Lung (tissue), 11 donors: ENCODE measurements at regions not wholly inside any gene's neighbourhood (a gene's known extent, or its start where the extent isn't known, plus 50 kb on each side); places are given as distances from the start of the nearest gene placed in this dataset.

ENCODE experiments used
- ATAC-seq: fragments of 200-7000 bp; cut with Tn5 transposase; one replicate; pipeline ENCODE4 v1.9.1; 2020; ENCODE audit warnings: moderate number of reproducible peaks; ENCODE audit not compliant: insufficient read depth, low FRiP score
- DNase-seq, 3 donors: peaks; one replicate each; pipeline ENCODE4 v3.0.0-alpha.2; 2013 to 2017
- H3K27ac ChIP-seq, 2 donors: one replicate each; pipeline ENCODE4 v1.5.1; 2013; ENCODE audit warnings: mild to moderate bottlenecking in 2 of 2, moderate library complexity in 2 of 2, control low read depth in 1 of 2, inconsistent platforms in 1 of 2, low read depth in 1 of 2, low read length in 1 of 2
- H3K27me3 ChIP-seq, 3 donors: one replicate each; pipeline ENCODE4 v1.5.1; 2013; ENCODE audit warnings: low read length in 2 of 3; ENCODE audit not compliant: control insufficient read depth in 3 of 3, insufficient read depth in 3 of 3
- H3K36me3 ChIP-seq, 4 donors: one replicate each; pipeline ENCODE4 v1.5.1; 2013; ENCODE audit warnings: low read length in 4 of 4, mild to moderate bottlenecking in 1 of 4, moderate library complexity in 1 of 4; ENCODE audit not compliant: control insufficient read depth in 4 of 4, insufficient read depth in 4 of 4
- H3K4me1 ChIP-seq, 5 donors: one replicate each; pipeline ENCODE4 v1.5.1; 2013; ENCODE audit warnings: low read length in 5 of 5, mild to moderate bottlenecking in 2 of 5, moderate library complexity in 1 of 5; ENCODE audit not compliant: control insufficient read depth in 5 of 5, insufficient read depth in 5 of 5
- H3K4me3 ChIP-seq: one replicate; pipeline ENCODE4 v1.5.1; 2013; ENCODE audit warnings: mild to moderate bottlenecking, control low read depth, moderate library complexity
- H3K9ac ChIP-seq, 2 donors: one replicate each; pipeline ENCODE4 v1.5.1; 2013; ENCODE audit warnings: low read length in 2 of 2, control low read depth in 1 of 2; ENCODE audit not compliant: insufficient read depth in 1 of 2
- H3K9me3 ChIP-seq, 4 donors: one replicate each; pipeline ENCODE4 v1.5.1; 2013; ENCODE audit warnings: low read length in 3 of 4, mild to moderate bottlenecking in 1 of 4, moderate library complexity in 1 of 4; ENCODE audit not compliant: control insufficient read depth in 4 of 4, insufficient read depth in 3 of 4
- WGBS, 2 donors: extraction: QIAGEN DNeasy Blood & Tissue Kit; methylation state at CpG; one replicate each; pipeline ENCODE4 v1.1.7; 2013; 5-methylcytosine and 5-hydroxymethylcytosine counted together
- TF ChIP-seq, protein P1 (sequence below): IDR thresholded peaks from 2 replicates; pipeline ENCODE4 v1.5.1; 2012; ENCODE audit warnings: mild to moderate bottlenecking; ENCODE audit errors: control extremely low read depth, extremely low read depth
- donor health status: control.
- donor health status: control.
- donor health status: Bipolar disorder and iron deficiency.
- donor health status: healthy.
- donor health status: DM: yes; HTN: yes; CAD: no.

DNA sequence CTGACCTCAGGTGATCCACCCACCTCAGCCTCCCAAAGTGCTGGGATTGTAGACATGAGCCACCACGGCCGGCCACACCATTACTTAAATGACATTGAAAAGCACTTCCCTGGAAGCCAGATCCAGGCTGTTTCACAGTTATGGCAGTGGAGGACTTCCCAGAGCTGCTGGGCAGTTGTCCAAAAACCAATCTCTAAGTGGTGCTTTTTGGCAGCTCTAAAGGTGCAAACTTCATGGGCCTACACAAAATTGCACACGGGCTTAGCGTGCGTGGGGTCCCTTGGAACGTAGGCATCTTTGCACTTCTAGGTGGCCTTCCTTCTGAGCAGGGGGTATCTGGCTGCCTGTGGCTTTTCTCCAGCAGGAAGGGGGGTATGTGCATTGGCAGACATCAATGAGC, 172.3 kb downstream of the SHOX start:
- DNase-seq, result no peak
- Histone ChIP-seq H3K4me1 (no peaks in the 10 kb centered on the region), H3K9me3 (peaks cover 0 to 12% (median 2%) of the 10 kb centered on the region in 4 donors), H3K27ac (no peak overlapping the region), H3K4me3 (no peak overlapping the region), H3K27me3 (no peaks in the 10 kb centered on the region), H3K9ac (no peak overlapping the region), H3K36me3 (no peaks in the 10 kb centered on the region)
- no peak for ATAC-seq
- 67 to 92% methylated on average over 6 of the region's 6 CpGs for WGBS, 2 donors
- TF ChIP-seq, protein P1, sequence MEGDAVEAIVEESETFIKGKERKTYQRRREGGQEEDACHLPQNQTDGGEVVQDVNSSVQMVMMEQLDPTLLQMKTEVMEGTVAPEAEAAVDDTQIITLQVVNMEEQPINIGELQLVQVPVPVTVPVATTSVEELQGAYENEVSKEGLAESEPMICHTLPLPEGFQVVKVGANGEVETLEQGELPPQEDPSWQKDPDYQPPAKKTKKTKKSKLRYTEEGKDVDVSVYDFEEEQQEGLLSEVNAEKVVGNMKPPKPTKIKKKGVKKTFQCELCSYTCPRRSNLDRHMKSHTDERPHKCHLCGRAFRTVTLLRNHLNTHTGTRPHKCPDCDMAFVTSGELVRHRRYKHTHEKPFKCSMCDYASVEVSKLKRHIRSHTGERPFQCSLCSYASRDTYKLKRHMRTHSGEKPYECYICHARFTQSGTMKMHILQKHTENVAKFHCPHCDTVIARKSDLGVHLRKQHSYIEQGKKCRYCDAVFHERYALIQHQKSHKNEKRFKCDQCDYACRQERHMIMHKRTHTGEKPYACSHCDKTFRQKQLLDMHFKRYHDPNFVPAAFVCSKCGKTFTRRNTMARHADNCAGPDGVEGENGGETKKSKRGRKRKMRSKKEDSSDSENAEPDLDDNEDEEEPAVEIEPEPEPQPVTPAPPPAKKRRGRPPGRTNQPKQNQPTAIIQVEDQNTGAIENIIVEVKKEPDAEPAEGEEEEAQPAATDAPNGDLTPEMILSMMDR, result no peak

DNA sequence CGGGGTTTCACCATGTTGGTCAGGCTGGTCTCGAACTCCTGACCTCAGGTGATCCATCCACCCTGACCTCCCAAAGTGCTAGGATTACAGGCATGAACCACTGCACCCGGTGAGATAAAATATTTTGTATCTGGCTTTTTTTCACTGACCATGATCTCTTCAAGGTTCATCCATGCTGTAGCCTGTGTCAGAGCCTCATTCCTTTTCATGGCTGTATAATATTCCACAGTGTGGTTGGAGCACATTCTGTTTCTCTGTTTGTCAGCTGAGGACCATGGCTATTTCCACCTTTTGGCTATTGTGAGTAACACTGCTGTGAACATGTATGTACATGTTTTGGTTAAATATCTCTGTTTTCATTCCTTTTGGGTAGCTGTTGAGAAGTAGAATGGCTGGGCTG, 169.2 kb downstream of the SHOX start:
- no peaks in the 10 kb centered on the region for H3K36me3 ChIP-seq
- H3K4me1 ChIP-seq, result no peaks in the 10 kb centered on the region
- no peak overlapping the region for H3K27ac ChIP-seq
- H3K27me3 ChIP-seq, result no peaks in the 10 kb centered on the region
- ATAC-seq (no peak), DNase-seq (no peak)
- H3K4me3 ChIP-seq, result no peak overlapping the region
- WGBS, 2 donors, result 92 to 95% methylated on average over 3 of the region's 3 CpGs
- peaks cover 0 to 9% (median 2%) of the 10 kb centered on the region in 4 donors for H3K9me3 ChIP-seq
- TF ChIP-seq, protein P1, result no peak
- no peak overlapping the region for H3K9ac ChIP-seq

DNA sequence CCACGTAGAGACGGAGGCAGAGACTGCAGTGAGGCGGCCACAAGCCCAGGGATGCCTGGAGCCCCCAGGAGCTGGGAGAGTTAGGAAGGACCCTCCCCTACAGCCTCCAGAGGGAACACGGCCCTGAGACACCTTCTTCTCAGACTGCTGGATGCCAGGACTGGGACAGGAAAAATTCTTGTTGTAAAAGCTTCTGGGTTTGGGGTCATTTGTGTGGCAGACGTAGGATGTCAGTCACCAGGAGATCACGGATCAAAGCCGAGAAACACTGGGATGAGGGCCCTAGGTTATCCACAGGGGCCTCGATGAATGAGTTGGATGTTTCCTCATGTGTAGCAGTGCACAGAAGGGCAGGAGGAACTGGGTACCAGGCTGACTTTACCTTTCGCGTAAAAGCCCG, 163.7 kb downstream of the SHOX start:
- Histone ChIP-seq H3K36me3 (no peaks in the 10 kb centered on the region), H3K9me3 (peaks cover 0 to 14% (median 0%) of the 10 kb centered on the region in 4 donors), H3K4me3 (no peak overlapping the region), H3K27ac (no peak overlapping the region), H3K27me3 (peaks cover 0 to 16% (median 16%) of the 10 kb centered on the region in 3 donors), H3K4me1 (no peaks in the 10 kb centered on the region), H3K9ac (no peak overlapping the region)
- DNase-seq, result no peak
- TF ChIP-seq, protein P1, result no peak
- WGBS, 2 donors, result 82 to 86% methylated on average over 11 of the region's 11 CpGs
- ATAC-seq, result no peak

DNA sequence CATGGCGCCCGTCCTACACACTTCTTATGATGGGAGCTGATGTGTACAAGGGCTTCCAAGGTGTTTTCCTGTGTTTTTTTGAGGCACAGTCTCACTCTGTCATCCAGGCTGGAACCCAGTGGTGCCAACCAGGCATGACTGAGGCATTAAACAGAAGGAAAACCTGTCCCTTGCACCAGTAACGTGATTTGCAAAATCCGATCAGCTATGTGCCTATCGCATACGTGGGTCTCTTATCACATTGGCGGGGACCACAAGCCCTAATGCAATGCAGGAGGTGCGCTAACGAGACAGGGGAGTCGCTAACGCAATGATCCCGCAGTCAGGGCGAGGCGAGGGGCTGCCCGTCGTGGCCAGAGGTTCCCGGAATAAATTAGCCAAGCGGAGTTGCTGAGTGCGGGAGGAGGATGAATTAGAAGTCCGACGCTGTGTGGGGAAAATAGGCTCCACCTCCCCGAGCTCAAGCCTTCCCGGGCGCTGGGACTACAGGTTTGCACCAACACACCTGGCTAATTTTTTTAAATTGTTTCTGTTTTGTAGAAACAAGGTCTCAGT, 162.7 kb downstream of the SHOX start:
- H3K27ac ChIP-seq, result no peak overlapping the region
- H3K4me1 ChIP-seq, result no peaks in the 10 kb centered on the region
- ATAC-seq (no peak), DNase-seq (no peak)
- WGBS, 2 donors, result 67 to 81% methylated on average over 24 of the region's 24 CpGs
- H3K4me3 ChIP-seq, result no peak overlapping the region
- peaks cover 0 to 14% (median 0%) of the 10 kb centered on the region in 4 donors for H3K9me3 ChIP-seq
- TF ChIP-seq, protein P1, result no peak
- no peaks in the 10 kb centered on the region for H3K36me3 ChIP-seq
- H3K9ac ChIP-seq, result no peak overlapping the region
- H3K27me3 ChIP-seq, result peaks cover 0 to 16% (median 16%) of the 10 kb centered on the region in 3 donors
